WI38 (cell line): ENCODE measurements at regions not wholly inside any gene's neighbourhood (a gene's known extent, or its start where the extent isn't known, plus 50 kb on each side); places are given as distances from the start of the nearest gene placed in this dataset.
A peak's percentile ranks its signal among the peaks of the same experiment; 100 is the strongest.

ENCODE experiments used
- H3K4me3 ChIP-seq: 2 replicates; pipeline ENCODE4 v1.5.1; 2011; ENCODE audit warnings: low read depth, mild to moderate bottlenecking, control low read depth, low read length
- CTCF ChIP-seq: IDR thresholded peaks from 2 replicates; pipeline ENCODE4 v1.5.1; 2012; ENCODE audit warnings: low read depth, mild to moderate bottlenecking, control low read depth, low read length

DNA sequence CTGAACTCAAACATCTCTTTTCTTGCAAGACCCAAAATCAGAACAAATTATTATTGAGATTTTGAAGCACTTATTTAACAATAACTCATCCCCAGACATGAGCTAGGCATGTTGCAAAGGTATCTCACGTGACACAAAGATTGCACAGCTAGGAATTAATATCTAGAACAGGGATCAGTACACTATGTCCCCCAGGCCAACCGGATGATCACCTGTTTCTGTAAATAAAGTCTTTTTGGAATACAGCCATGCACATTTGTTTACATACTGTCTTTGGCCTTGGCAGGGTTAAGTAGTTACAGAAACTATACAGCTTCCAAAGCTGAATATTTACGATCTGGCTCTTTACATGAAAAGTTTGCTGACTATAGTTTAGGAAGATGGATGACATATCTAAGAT, 287.7 kb downstream of the ACTL7B start:
- no peak overlapping the region for H3K4me3 ChIP-seq
- TF ChIP-seq CTCF: no peak

DNA sequence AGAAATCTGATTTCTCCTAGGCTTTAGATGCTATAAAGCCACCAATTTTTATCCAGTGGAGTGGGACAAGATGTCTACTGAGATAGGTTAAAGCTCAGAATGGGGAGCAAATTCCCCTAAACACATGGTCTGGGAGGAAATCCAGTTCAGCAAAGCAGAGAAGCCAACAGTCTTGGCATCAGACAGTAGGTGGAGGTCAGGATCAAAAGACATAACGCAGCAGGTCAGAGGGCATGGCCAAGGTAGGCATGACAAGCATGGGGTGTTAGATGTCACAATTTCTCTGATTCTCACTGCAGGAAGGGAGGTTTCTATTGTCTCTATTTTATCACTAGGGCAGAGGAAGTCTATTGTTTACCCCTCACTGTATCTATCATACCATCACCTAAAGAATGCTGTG, 288.2 kb downstream of the ACTL7B start:
- no peak for TF ChIP-seq CTCF
- H3K4me3 ChIP-seq: no peak overlapping the region

DNA sequence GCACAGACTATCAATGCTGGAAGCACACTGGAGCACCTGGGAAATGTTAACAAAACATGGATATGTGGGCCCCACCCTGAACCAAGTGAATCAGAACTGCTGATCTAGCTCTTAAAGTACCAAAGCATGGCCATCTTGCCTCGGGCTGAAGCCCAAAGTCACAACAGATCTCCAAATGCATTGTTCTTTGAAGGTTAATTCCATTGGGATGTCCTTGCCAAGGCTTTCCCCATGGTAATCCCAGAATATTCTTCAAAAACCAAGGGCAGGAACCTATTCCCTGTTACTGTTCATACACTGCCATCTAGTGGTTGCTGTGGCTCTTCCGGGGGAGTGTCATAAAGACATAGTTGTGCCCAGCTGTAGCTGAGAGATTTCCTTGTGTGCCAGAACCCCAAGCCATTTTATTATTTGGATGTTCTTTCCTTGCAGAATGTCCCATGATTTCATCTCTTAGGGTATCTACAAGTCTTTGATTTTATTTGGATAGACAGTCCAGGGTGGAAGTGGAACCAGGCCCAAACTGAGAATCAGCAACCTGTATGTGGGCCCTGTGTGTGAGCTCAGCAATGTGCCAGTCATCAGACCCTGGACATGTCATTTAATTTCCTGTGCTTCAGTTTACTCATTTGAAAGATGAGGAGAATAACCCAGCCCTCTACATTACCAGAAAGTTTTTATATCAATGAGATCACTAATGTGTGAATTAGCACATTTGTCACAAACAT, 290.0 kb downstream of the ACTL7B start:
- TF ChIP-seq CTCF: peak; percentile 87
- H3K4me3 ChIP-seq: no peak overlapping the region

GRCh38 chr9:108562176-108562575, 293.6 kb downstream of the ACTL7B start:
- TF ChIP-seq CTCF: no peak
- H3K4me3 ChIP-seq: no peak overlapping the region

- no peak for TF ChIP-seq CTCF
- H3K4me3 ChIP-seq: no peak overlapping the region
Observed at GRCh38 chr9:108559432-108559831, 296.4 kb downstream of the ACTL7B start.

GRCh38 chr9:108554831-108555230, 301.0 kb downstream of the ACTL7B start:
- H3K4me3 ChIP-seq: no peak overlapping the region
- no peak for TF ChIP-seq CTCF

DNA sequence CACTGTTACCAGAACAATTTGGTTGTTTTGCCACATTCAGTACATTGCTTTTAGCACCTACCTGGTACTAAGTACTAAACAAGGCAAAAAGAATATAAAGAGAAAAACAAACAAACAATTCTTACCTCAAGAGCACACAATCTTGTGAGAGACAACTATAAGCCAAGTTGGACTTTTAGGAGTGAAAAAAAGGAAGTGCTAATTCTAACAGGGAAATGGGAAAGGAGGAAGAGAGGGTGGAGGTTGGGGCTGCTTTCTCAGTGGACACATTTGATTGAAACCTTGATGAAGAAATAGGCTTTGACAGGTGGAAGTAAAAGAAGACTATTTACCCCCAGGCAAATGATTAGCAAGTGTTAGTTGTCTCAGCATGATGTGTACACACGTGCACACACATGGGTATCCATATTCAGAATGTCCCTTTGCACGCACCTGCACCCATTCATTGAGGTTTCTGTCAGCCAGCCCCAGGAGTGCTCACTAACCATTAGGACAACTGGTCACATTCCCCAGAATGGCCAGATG, 302.6 kb downstream of the ACTL7B start:
- TF ChIP-seq CTCF: no peak
- no peak overlapping the region for H3K4me3 ChIP-seq
